GM12878 (cell line): ENCODE measurements at regions not wholly inside any gene's neighbourhood (a gene's known extent, or its start where the extent isn't known, plus 50 kb on each side); places are given as distances from the start of the nearest gene placed in this dataset.

ENCODE experiments used
- ATAC-seq: fragments of 200-7000 bp; cut with Tn5 transposase; 3 replicates; pipeline ENCODE4 v1.9.1; 2020; ENCODE audit warnings: mild to moderate bottlenecking, moderate library complexity
- BruUV-seq: library from RNA; stranded (reverse); fragments of 400-500 nt; replicated peaks from 2 replicates; lab custom pipeline; 2021; lab: Mats Ljungman, UMichigan
- CTCF ChIA-PET: fragments of 300-600 bp; sonication (Branson Sonifier 250); formaldehyde crosslinking; extraction: SDS; loops from one replicate; lab custom pipeline; 2021; ENCODE audit warnings: inconsistent platforms; lab: Yijun Ruan, JAX
- POLR2A ChIA-PET: fragments of 350-600 bp; formaldehyde crosslinking; extraction: SDS; loops from one replicate; lab custom pipeline; 2021; ENCODE audit warnings: inconsistent platforms; lab: Charles Lee
- RAD21 ChIA-PET: fragments of 300-600 bp; sonication (Branson Sonifier 250); formaldehyde crosslinking; loops from one replicate; lab custom pipeline; 2023; ENCODE audit warnings: antibody characterized with exemption; ENCODE audit not compliant: unreplicated experiment; lab: Charles Lee
- SMC1A ChIA-PET: fragments of 300-600 bp; sonication (Branson Sonifier 250); formaldehyde crosslinking; loops from one replicate; lab custom pipeline; 2023; ENCODE audit not compliant: unreplicated experiment, uncharacterized antibody; lab: Charles Lee
- DNase-seq: peaks from one replicate; pipeline ENCODE4 v3.0.0-alpha.2; 2011; ENCODE audit warnings: low read depth, low spot score
- FAIRE-seq: peaks from 3 replicates; lab custom pipeline; 2011; peaks lifted over from hg19 to GRCh38; lab: Jason Lieb, UNC
- H2AFZ ChIP-seq: 2 replicates; pipeline ENCODE4 v1.6.0; 2011; ENCODE audit warnings: low read depth, low read length, control low read depth; ENCODE audit not compliant: control insufficient read depth
- H3K27ac ChIP-seq: 2 replicates; pipeline ENCODE4 v1.5.1; 2011; ENCODE audit warnings: control low read depth; ENCODE audit not compliant: control insufficient read depth, insufficient read depth
- H3K27me3 ChIP-seq, 2 experiments: replicated peaks in 1 of 2; 2 replicates each; pipeline versions ENCODE4 v1.6.0 to v1.6.1; 2011; ENCODE audit warnings: low read length in 1 of 2; ENCODE audit not compliant: control insufficient read depth in 2 of 2, insufficient read depth in 2 of 2
- H3K36me3 ChIP-seq, 2 experiments: 2 replicates each; pipeline ENCODE4 v1.5.1; 2011; ENCODE audit warnings: low read length in 1 of 2; ENCODE audit not compliant: control insufficient read depth in 2 of 2, insufficient read depth in 2 of 2
- H3K4me1 ChIP-seq: 2 replicates; pipeline ENCODE4 v1.6.1; 2011; ENCODE audit warnings: mild to moderate bottlenecking, low read length, moderate library complexity, mixed read lengths; ENCODE audit not compliant: control insufficient read depth, insufficient read depth
- H3K4me2 ChIP-seq: 2 replicates; pipeline ENCODE4 v1.6.0; 2011; ENCODE audit warnings: control low read depth; ENCODE audit not compliant: control insufficient read depth, insufficient read depth
- H3K4me3 ChIP-seq: fragments of 200-600 bp; sonication (generic); 2 replicates; pipeline ENCODE4 v1.5.1; 2016
- H3K79me2 ChIP-seq: 2 replicates; pipeline ENCODE4 v1.6.0; 2011; ENCODE audit warnings: low read length; ENCODE audit not compliant: control insufficient read depth, insufficient read depth
- H3K9ac ChIP-seq: 2 replicates; pipeline ENCODE4 v1.8.0; 2011; ENCODE audit warnings: low read length, control low read depth, mixed read lengths; ENCODE audit not compliant: control insufficient read depth, insufficient read depth
- H3K9me3 ChIP-seq: replicated peaks from 3 replicates; pipeline ENCODE4 v1.5.1; 2011; ENCODE audit warnings: mild to moderate bottlenecking, low read length; ENCODE audit not compliant: control insufficient read depth, insufficient read depth
- H4K20me1 ChIP-seq: 2 replicates; pipeline ENCODE4 v1.6.0; 2011; ENCODE audit not compliant: control insufficient read depth, insufficient read depth
- ATF7 ChIP-seq: fragments of 450-650 bp; IDR thresholded peaks from 2 replicates; pipeline ENCODE4 v1.6.1; 2016; ENCODE audit warnings: low read depth, mild to moderate bottlenecking
- CBFB ChIP-seq: IDR thresholded peaks from 2 replicates; pipeline ENCODE4 v1.6.1; 2016; ENCODE audit warnings: antibody characterized with exemption, low read depth
- CHD2 ChIP-seq: IDR thresholded peaks from 2 replicates; pipeline ENCODE4 v1.6.1; 2011; ENCODE audit warnings: low read depth, low read length, improper control_type of control experiment, borderline replicate concordance
- CHD4 ChIP-seq: fragments of 200-600 bp; sonication (generic); IDR thresholded peaks from 2 replicates; pipeline ENCODE4 v1.6.1; 2016; ENCODE audit warnings: mild to moderate bottlenecking
- MTA2 ChIP-seq: fragments of 450-650 bp; IDR thresholded peaks from 2 replicates; pipeline ENCODE4 v1.6.1; 2016; ENCODE audit warnings: low read depth, mild to moderate bottlenecking, moderate library complexity
- NKRF ChIP-seq: fragments of 450-650 bp; conservative IDR thresholded peaks from 2 replicates; pipeline ENCODE4 v1.6.1; 2017; ENCODE audit warnings: mild to moderate bottlenecking, moderate library complexity
- NR2F1 ChIP-seq: fragments of 450-650 bp; conservative IDR thresholded peaks from 2 replicates; pipeline ENCODE4 v1.6.1; 2017; ENCODE audit warnings: mild to moderate bottlenecking
- PAX8 ChIP-seq: fragments of 450-650 bp; IDR thresholded peaks from 2 replicates; pipeline ENCODE4 v1.6.1; 2017; ENCODE audit warnings: mild to moderate bottlenecking, moderate library complexity
- POU2F2 ChIP-seq: IDR thresholded peaks from 3 replicates; pipeline ENCODE4 v1.6.1; 2011; ENCODE audit warnings: low read depth, mild to moderate bottlenecking, low read length, borderline replicate concordance
- SMAD1 ChIP-seq: fragments of 450-650 bp; IDR thresholded peaks from 2 replicates; pipeline ENCODE4 v1.6.1; 2018; ENCODE audit warnings: mild to moderate bottlenecking, low read depth; ENCODE audit not compliant: partially characterized antibody
- TBL1XR1 ChIP-seq: IDR thresholded peaks from 2 replicates; pipeline ENCODE4 v1.6.1; 2012; ENCODE audit warnings: low read depth, low read length, improper control_type of control experiment
- ZBTB33 ChIP-seq: fragments of 450-650 bp; IDR thresholded peaks from 2 replicates; pipeline ENCODE4 v1.6.1; 2017; ENCODE audit warnings: mild to moderate bottlenecking
- WGBS: methylation state at CpG from one replicate; pipeline ENCODE4 v1.1.6; 2016; ENCODE audit warnings: low lambda C conversion rate; ENCODE audit not compliant: insufficient replicate concordance, insufficient coverage; ENCODE audit errors: missing lambda C conversion rate; 5-methylcytosine and 5-hydroxymethylcytosine counted together
- in situ Hi-C: fragments of 300-500 bp; cut with MboI; formaldehyde crosslinking; loops from 9 replicates; pipeline ENCODE4 v1.14.3; 2018; ENCODE audit warnings: mixed read lengths
- intact Hi-C: fragments of 100-400 bp; cut with micrococcal nuclease; formaldehyde crosslinking; loops from one replicate; pipeline ENCODE4 v1.14.2; 2022; ENCODE audit not compliant: unreplicated experiment
- TF ChIP-seq, protein P1 (sequence below): IDR thresholded peaks from 2 replicates; pipeline ENCODE4 v1.6.1; 2011; ENCODE audit warnings: low read depth, low read length, improper control_type of control experiment, borderline replicate concordance
- TF ChIP-seq, protein P2 (sequence below): IDR thresholded peaks from 2 replicates; pipeline ENCODE4 v1.6.1; 2012; ENCODE audit warnings: low read depth, low read length, improper control_type of control experiment

DNA sequence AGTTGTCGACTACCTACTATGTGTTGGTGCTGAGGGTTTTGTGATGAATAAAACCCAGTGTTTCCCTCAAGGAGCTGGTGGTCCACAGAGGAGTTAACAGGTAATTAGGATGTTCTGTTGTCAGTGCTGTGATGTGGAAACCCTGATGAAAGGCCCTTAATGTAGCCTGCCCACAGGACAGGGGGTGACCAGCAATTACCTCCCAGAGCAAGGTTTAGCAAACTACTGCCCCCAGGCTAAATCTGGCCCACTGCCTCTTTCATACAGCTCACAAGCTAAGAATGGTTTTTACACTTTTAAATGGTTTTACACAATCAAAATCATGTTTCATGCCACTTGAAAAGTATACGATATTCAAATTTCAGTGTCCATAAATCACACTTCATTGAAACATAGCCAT lies 536.2 kb downstream of the MIAT start:
- ChIA-PET SMC1A (no interaction called here), RAD21 (no interaction called here)
- BruUV-seq: no TSS peak

More for the DNA sequence above, 536.2 kb downstream of the MIAT start:
- in situ Hi-C loops: no loop called here
- H2AFZ ChIP-seq: no peak overlapping the region
- TF ChIP-seq CBFB: no peak
- TF ChIP-seq MTA2: no peak
- TF ChIP-seq, protein P1, sequence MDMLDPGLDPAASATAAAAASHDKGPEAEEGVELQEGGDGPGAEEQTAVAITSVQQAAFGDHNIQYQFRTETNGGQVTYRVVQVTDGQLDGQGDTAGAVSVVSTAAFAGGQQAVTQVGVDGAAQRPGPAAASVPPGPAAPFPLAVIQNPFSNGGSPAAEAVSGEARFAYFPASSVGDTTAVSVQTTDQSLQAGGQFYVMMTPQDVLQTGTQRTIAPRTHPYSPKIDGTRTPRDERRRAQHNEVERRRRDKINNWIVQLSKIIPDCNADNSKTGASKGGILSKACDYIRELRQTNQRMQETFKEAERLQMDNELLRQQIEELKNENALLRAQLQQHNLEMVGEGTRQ: no peak
- TF ChIP-seq NKRF: no peak
- no peak for TF ChIP-seq NR2F1
- TF ChIP-seq SMAD1: no peak
- TF ChIP-seq, protein P2, sequence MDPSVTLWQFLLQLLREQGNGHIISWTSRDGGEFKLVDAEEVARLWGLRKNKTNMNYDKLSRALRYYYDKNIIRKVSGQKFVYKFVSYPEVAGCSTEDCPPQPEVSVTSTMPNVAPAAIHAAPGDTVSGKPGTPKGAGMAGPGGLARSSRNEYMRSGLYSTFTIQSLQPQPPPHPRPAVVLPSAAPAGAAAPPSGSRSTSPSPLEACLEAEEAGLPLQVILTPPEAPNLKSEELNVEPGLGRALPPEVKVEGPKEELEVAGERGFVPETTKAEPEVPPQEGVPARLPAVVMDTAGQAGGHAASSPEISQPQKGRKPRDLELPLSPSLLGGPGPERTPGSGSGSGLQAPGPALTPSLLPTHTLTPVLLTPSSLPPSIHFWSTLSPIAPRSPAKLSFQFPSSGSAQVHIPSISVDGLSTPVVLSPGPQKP: no peak
- TF ChIP-seq ATF7: no peak
- TF ChIP-seq CHD4: no peak
- TF ChIP-seq PAX8: no peak
- TF ChIP-seq CHD2: no peak
- TF ChIP-seq POU2F2: no peak
- TF ChIP-seq TBL1XR1: no peak
- no peak for TF ChIP-seq ZBTB33
- no peaks in the 10 kb centered on the region for H3K27me3 ChIP-seq
- FAIRE-seq (no peak), DNase-seq (no peak), ATAC-seq (no peak)
- H3K4me3 ChIP-seq: no peak overlapping the region
- H3K4me2 ChIP-seq: no peak overlapping the region
- ChIA-PET CTCF (no interaction called here), POLR2A (no interaction called here)
- H3K9me3 ChIP-seq: no peaks in the 10 kb centered on the region; the same call in 2 of the 3 replicates
- H3K4me1 ChIP-seq: no peaks in the 10 kb centered on the region
- no peaks in the 10 kb centered on the region for H3K79me2 ChIP-seq
- H3K36me3 ChIP-seq: no peaks in the 10 kb centered on the region
- H3K27ac ChIP-seq: no peak overlapping the region
- intact Hi-C loops: no loop called here
- no peak overlapping the region for H3K9ac ChIP-seq
- WGBS: 27% methylated on average over 2 of the region's 2 CpGs
- H4K20me1 ChIP-seq: no peaks in the 10 kb centered on the region
